AML-193 (cell line): ENCODE measurements at regions not wholly inside any gene's neighbourhood (a gene's known extent, or its start where the extent isn't known, plus 50 kb on each side); places are given as distances from the start of the nearest gene placed in this dataset.
"Not testable (repeated sequence)": the region's sequence is repeated elsewhere in the genome, so short reads cannot be mapped to it uniquely, and the experiment has no call there.

Source experiments
- DNase-seq, 2 experiments: peaks; one replicate each; lab custom pipeline; 2025; lab: John Stamatoyannopoulos, UW

DNA sequence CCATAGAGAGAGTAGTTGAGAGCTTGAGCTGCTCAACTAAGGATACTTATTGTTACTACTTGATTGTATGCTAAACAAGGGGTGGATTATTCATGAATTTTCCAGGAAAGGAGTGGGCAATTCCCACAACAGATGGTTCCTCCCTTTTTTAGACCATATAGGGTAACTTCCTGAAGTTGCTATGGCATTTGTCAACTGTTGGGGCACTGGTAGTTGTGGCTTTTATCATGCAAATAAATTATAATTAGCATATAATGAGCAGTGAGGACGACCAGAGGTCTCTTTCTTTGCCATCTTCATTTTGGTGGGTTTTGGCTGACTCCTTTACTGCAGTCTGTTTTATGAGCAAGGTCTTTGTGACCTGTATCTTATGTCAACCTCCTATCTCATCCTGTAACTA, 1403.5 kb upstream of the PABPC4L start:
- no peak for DNase-seq

DNA sequence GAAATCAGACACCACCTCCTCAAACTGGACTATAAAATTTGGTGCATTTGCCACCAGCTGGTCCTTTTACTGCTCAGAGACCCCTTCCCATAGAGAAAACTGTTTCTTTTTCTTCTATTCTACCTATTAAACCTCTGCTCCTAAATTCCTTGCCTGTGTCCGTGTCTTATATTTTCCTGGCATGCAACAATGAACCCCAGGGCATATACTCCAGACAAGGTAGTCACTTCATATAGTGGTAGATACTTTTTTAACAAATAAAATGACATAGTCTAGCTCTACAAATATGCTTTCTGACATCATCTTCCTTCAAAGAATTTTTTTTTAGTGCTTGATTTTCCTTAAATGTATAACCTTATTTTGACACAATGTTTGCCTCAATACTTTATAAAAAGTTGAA, 1402.9 kb upstream of the PABPC4L start:
- no peak for DNase-seq

DNA sequence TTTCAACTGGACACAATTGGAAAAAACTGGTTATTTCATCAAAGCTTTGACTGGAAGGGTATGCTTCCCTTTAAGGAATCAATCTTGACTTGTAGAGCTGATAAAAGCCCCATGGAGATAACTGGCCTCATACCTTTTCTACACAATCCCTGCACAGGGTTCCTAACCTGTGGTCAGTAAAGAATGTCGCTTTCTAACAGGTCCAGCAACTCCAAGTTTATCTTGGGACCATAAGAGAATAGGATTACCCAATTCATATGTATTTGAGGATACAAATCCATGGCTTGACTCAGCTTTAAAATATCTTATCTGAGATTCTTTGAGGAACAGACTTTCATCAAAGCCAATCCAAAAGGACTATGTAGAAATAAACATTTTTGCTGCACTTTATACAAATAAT, 1399.8 kb upstream of the PABPC4L start:
- no peak for DNase-seq

DNA sequence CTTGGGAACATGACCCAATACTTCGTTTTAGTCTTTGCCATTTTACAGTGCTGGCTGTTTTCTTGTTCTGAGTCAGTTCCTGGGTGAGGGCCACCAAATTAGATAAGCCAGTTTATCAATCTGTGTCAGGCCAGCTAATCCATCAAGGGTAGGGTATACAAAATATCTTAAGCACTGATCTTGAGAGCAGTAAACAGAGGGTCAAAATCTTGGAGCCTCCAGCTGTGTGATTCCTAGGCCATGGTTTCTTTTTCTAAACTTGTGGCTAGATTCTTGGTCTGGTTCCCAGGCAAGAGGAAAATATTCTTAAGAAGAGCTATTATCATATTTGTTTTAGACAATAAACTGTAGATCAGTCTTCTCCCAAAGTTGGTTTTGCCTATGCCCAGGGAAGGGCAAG, 1396.6 kb upstream of the PABPC4L start:
- DNase-seq = no peak

DNA sequence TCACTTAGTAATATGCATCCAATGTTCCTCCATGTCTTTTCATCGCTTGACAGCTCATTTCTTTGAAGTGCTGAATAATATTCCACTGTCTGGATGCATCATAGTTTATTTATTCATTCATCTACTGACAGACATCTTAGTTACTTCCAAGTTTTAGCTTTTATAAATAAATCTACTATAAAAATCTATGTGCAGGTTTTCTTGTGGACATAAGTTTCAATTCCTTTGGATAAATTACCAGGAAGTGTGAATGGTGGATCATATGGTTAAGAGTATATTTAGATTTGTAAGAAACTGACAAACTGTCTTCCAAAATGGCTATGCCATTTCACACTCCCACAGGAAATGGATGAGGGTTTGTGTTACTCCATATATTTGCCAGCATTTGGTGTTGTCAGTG, 1392.9 kb upstream of the PABPC4L start:
- DNase-seq = no peak

DNA sequence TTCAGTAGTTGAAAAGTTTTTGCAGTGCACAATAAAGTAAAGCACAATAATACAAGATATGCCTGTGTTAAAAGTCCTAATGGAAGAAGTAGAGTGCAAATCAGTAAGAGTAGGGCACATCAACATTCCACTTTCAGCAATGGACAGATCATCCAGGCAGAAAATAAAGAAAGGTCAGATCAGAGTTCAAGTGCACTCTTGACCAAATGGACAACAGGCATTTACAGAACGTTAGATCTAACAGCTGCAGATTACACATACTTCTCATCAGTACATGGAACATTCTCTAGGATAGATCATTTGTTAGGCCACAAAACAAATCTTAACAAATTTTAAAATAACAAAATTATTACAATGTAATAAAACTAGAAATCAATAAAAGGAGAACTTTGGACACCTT, 1373.5 kb upstream of the PABPC4L start:
- DNase-seq = no peak

DNA sequence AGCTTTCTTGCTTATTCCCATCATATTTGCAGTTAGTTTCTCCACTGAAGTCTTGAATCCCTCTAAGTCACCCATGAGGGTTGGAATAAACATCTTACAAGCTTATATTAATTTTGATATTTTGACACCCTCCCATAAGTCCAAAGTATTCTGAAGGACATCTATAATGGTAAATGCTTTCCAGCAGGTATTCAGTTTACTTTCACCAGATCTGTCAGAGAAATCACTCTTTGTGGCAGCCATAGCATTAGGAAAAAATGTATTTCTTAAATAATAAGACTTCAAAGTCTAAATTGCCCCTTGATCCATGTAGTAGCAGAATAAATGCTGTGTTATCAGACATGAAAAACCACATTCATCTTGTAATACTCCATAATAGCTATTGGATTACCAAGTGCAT, 1371.7 kb upstream of the PABPC4L start:
- DNase-seq = no peak

DNA sequence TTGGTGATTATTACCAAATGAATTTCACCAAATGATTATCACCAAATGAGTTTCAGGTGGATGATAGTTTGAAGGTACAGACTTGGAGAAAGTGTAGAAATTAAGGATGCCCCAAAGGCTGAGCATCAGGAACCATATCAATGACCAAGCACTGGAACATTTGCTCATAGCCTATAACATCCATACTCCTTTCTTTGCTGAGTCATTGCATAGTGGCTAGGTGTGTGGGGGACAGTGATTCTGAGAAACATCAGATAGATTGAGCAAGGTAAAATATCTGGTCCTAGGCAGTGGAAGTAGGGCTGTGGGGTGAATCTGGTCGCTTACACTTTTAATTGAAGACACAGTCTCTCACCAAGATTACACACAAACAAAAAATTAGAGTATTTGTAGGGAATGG, 1362.5 kb upstream of the PABPC4L start:
- no peak for DNase-seq

DNA sequence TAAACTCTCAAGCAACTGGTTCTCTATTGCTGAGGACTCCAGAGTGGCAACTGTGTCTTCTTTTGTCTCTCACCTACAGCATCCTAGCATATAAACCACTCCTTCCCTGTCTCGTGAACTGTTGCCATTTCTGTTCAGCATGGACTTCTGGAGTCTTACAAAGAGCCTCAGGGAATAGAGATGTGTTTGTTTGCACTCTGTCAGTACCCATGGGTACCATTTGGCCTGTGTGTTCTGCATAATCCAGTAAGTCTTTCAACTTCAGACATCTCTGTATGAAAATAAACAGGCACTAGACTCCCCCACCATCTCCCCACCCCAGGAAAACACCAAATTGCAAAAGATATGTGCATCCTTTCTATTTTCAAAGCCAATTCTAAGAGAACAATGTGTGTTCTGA, 1351.6 kb upstream of the PABPC4L start:
- DNase-seq = no peak

DNA sequence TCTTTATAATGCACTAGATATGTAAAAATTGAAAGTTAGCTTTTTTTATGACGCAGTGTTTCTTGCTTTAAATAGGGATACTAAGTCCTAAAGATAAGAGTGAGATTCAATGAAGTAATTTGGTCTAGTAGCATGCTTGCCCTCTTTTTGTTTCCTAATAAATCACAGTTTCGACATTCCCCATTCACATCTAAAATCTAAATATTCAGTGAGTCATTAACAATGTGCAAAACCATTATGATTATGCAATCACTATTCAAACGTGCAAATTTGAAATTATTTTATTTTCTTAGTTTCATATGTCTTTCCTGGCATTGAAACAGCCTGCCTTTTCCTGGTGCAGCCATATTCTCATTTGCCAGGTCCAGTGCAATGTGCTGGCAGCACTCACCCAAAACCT, 1350.5 kb upstream of the PABPC4L start:
- DNase-seq = no peak

DNA sequence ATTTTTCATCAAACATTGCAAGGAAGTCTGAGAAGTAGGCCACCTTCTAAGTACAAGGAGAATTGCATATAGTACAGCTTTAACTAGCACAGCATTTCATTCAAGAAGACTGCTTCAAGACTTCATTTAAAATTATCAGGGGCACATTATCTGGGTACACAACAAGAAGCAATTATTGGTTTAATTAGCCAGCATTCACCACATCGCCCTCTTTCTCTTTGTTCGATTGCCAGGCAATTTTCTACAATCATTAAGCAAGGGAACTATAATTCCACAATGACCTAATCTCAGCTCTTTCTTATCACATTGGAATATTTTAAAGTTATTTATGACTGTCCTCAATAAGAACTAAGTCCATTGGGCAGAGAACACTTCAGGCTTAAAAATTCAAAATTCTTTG, 1347.1 kb upstream of the PABPC4L start:
- no peak for DNase-seq

DNA sequence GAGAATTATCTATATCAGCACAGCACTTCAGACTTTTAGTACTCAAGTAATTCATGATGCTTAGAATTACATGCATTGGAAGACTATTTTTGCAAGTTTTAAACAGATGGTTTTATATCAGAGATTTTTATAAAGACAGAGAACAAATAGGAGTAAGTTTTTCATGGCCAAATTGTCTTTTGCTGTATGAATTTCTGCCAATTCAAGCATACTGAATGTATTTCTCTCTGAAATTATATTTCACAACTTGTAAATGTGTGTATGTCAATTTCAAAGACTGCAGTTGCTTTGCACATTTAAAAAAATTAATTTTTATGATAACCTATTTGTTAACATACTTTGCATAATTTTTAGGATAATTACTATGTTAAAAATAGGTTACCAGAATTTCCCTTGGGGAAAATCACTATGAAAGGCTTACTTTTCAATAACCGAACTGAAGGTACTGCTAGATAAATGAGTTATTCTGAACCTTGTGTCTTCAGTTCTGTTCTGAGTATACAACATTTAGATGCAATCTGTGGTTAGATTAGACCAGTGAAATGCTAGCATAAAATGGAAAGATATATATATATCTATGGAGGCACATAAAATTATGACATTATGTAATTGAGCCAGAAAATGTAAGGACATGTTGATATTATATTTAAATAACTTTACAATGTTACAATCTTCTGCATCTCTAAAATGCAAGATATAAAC, 1344.2 kb upstream of the PABPC4L start:
- DNase-seq = no peak

DNA sequence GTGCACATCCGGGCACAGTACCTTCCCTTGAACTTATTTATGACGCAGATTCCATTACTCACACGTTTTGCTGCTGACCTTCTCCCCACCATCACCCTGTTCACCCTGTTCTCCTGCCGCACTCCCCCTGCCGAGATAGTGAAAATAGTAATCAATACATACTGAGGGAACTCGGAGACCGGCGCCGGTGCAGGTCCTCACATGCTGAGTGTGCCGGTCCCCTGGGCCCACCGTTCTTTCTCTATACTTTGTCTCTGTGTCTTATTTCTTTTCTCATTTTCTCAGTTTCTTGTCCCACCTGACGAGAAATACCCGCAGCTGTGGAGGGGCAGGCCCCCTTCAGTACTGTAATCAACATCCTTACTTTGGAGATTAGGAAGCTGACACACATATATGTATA, 1337.1 kb upstream of the PABPC4L start:
- no peak for DNase-seq

DNA sequence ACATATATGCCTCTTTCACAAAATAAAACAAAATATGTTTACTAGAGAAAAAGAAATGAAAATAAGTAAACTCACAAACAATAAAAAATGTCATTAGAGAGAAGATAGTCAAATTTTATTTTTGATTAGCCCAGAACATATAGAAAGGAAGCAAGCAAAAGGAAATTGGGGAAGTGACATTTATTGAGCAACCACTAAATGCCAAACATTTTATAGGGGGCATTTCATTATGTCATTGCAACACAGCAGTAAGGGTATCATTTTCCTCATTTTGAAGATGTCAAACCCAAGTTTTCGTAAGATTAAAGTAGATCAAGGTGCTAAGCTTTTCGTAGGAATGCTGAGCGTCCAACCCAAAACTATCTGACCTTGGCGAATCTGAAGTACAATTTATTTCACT, 1331.5 kb upstream of the PABPC4L start:
- DNase-seq = no peak

DNA sequence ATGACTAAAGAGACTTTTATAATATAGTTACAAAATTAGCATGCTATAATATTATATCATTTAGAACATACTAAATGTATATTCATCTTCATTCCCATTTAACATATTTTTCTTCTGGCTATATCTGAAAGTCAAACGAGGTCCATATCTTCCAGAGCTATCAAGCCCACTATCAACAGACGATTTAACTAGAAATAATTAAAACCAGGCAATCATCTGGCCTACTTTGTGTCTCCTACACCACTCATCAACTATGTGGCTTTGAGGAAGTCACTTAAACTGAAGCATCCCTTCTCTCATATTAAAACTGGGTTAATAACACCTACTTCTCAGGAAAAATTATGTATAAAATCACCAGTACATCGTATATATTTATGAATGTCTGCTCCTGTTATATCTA, 1330.5 kb upstream of the PABPC4L start:
- no peak for DNase-seq

DNA sequence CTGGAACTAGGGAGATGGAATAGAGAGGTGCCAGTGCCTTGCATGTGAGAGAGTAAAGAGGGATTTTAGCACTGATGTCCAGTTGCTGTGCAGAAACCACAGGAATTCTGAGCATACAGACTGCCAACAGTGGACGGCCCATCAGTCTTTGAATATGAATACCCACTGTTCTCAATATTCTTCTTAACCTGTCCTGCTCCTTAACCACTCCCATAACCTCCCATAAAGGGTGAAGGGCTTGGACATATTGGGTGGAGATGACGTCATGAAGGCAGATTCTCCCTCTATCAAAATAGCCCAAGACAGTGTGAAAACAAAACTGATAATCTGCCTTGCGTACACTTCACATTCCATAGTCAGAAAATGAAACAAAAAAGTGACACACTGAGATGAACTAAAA, 1313.7 kb upstream of the PABPC4L start:
- DNase-seq = no peak

DNA sequence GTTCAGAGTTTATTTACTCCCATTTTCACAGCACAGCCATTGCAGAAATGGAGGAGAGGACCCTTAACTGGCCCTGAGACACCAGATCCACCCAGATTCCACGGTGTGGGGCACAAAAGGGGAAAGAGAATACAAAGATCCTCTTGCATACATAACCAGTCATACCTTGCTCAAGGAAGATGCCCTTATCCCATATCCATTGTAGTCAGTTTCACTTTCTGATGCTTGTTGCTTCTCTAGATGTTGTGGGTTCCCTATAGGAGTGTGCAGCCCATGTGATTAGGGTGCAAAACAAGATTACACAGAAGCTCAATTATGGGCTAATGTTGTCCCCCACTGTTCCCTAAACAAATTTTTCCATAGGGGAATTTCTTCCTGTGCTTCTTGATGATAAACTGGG, 1309.0 kb upstream of the PABPC4L start:
- no peak for DNase-seq

DNA sequence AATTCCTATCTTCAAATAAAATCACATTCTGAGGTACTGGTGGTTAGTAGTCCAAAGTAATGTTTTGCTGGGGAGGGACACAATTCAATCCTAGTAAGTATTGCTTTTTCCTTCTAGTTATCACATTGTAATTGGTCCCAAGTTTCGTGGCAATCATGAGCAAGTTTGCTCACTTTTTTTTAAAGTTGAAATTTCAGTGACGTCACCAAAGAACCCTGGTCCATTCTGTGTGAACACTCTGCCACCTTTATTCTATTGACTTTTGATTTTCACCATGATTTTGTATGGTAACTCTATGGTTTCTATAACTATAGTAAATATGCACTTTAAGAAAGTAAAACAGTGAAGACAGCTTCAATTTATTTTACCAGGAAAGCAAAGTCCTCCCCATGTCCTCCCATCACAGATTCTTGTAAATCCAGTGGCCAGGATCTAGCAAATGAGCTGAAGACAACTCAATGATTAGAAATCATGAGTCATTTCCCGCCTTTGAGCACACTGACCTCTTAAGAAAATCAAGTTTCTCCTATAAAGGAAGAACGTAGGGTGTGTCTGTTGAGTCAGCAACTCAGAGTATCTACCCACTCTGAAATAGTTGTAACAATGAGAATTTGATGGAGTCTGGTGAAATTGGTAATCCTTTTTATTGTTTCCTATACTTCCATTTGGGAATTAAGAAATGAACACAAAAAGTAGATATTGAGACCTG, 1306.6 kb upstream of the PABPC4L start:
- DNase-seq = no peak

DNA sequence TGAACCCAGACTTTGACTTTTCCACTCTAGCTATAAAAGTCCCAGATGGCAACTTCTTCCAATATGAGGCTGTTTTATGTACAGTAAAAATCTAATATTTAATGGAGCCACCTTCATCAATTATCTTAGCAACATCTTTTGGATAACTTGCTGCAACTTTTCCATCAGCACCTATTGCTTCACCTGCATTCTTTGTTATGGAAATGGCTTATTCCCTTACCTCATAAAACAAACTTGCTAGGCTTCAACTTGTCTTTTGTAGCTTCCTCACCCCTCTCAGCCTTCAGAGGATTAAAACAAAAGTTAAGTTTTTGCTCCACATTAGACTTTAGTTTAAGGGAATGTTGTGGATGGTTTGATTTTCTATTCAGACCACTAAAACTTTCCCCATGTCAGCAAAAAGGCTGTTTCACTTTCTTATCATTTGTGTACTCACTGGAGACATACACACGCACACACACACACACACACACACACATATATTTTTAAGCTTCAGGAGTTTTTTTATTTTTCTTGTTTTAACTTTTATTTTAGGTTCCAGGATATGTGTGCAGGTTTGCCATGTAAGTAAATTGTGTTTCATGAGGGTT, 1296.1 kb upstream of the PABPC4L start:
- DNase-seq = no peak

DNA sequence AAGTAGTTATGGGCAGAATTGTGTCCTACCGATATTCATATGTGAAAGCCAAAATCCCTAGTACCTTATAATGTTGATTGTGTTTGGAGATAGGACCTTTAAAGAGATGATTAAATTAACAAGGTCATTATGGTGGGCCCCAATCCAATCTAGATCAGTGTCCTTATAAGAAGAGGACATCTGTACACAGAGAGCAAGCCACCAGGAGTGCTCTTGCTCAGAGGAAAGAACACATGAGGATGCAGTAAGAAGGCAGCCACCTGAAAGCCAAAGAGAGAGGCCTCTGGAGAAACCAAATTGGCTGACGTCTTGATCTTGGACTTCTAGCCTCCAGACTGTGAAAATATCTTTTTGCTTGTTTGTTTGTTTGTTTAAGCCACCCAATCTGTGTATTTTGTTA, 1290.8 kb upstream of the PABPC4L start:
- no peak for DNase-seq

DNA sequence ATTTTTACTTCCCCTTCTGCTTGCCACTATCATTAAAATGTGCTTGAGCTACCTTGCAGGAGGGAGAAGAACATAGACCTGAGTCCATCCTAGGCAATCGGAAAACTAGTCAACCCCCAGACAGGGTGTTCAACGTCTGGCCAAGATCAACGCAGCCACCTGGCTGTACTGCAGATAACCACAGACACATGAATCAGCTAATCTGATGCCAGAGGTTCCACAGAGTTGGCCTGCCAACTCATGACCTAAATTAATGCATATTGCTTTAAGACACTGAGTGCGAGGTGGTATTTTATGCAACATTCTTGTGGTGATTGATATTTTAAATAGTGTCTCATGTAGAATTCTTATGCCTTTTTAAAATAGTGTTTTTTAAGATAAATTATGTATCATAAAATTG, 1283.8 kb upstream of the PABPC4L start:
- DNase-seq = no peak

DNA sequence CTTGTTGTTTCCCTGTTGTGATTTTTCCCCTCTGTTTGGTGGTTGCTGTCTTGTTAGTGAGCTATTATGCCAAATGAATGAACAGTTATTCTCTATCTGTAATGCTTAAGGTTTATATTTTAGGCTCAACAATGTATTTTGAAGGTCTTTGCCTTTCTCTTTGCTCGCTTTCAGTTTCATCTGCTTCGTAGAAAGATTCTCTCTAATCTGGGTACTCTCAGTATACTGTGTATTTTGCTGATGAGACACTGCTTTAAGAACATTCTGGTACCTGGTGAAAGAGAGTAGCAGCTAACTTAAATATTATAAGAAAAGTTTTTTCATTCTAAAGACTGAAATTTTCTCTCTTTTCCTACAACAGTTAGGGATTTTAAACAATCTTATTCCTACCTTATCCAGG, 1274.7 kb upstream of the PABPC4L start:
- no peak for DNase-seq

DNA sequence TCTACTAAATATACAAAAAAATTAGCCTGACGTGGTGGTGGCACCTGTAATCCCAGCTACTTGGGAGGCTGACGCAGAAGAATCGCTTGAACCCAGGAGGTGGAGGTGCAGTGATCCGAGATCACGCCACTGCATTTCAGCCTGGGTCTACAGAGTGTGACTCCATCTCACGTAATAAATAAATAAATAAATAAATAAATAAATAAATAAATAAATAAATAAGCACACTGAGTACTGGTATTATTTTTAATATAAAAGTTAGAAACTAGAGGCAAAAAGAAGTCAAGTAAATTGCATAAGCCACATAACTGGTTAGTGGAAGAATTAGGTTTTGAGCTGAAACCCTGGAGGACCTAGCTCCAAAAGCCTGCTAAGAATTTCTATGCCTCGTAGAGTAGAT, 1262.7 kb upstream of the PABPC4L start:
- DNase-seq = no peak

DNA sequence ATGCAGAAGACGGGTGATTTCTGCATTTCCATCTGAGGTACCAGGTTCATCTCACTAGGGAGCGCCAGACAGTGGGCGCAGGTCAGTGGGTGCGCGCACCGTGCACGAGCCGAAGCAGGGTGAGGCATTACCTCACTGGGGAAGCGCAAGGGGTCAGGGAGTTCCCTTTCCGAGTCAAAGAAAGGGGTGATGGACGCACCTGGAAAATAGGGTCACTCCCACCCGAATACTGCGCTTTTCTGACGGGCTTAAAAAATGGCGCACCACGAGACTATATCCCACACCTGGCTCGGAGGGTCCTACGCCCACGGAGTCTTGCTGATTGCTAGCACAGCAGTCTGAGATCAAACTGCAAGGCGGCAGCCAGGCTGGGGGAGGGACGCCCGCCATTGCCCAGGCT, 1246.0 kb upstream of the PABPC4L start:
- DNase-seq = not testable (repeated sequence)
